Stomach (tissue), 8 donors: ENCODE measurements at regions not wholly inside any gene's neighbourhood (a gene's known extent, or its start where the extent isn't known, plus 50 kb on each side); places are given as distances from the start of the nearest gene placed in this dataset.

Source experiments
- DNase-seq, 2 donors: peaks; one replicate each; pipeline versions ENCODE4 v3.0.0 to v3.0.0-alpha.2; 2013 to 2019
- H3K27ac ChIP-seq, 5 donors: fragments of 200-600 bp in 4 of 5; sonication (generic) in 4 of 5; one replicate each; pipeline ENCODE4 v1.5.1; 2013 to 2019; ENCODE audit warnings: mild to moderate bottlenecking in 1 of 5, moderate library complexity in 1 of 5
- H3K27me3 ChIP-seq, 3 donors: fragments of 200-600 bp; sonication (generic); one replicate each; pipeline ENCODE4 v1.5.1; 2017 to 2019; ENCODE audit warnings: mixed run types in 1 of 3
- H3K36me3 ChIP-seq, 4 donors: fragments of 200-600 bp; sonication (generic); 1 replicate in 3 of 4; 2 replicates in 1 of 4; pipeline ENCODE4 v1.5.1; 2016 to 2019
- H3K4me1 ChIP-seq, 4 donors: fragments of 200-600 bp; sonication (generic); one replicate each; pipeline ENCODE4 v1.5.1; 2016 to 2019
- H3K4me3 ChIP-seq, 4 donors: fragments of 200-600 bp; sonication (generic) in 3 of 4; one replicate each; pipeline ENCODE4 v1.5.1; 2016 to 2019; ENCODE audit warnings: mild to moderate bottlenecking in 1 of 4
- H3K9me3 ChIP-seq, 4 donors: fragments of 200-600 bp; sonication (generic); one replicate each; pipeline ENCODE4 v1.5.1; 2016 to 2019
- CTCF ChIP-seq, 7 experiments: fragments of 450-650 bp in 4 of 7; fragments of 200-600 bp in 3 of 7; sonication (generic) in 3 of 7; IDR thresholded peaks; one replicate each; pipeline ENCODE4 v1.5.1; 2016 to 2019; ENCODE audit warnings: antibody characterized with exemption in 7 of 7, control low read depth in 2 of 7, mild to moderate bottlenecking in 1 of 7
- EP300 ChIP-seq: sonication (generic); formaldehyde crosslinking; IDR thresholded peaks from one replicate; pipeline ENCODE4 v1.6.1; 2017; ENCODE audit warnings: antibody characterized with exemption
- POLR2A ChIP-seq, 4 donors: fragments of 450-650 bp; IDR thresholded peaks; one replicate each; pipeline ENCODE4 v1.6.1; 2016; ENCODE audit warnings: antibody characterized with exemption in 4 of 4, control low read depth in 2 of 4, mild to moderate bottlenecking in 1 of 4, moderate library complexity in 1 of 4
- POLR2AphosphoS5 ChIP-seq, 3 donors: sonication (generic); formaldehyde crosslinking; IDR thresholded peaks; one replicate each; pipeline ENCODE4 v1.6.1; 2016; ENCODE audit warnings: antibody characterized with exemption in 3 of 3
- WGBS, 5 donors: extraction: QIAGEN DNeasy Blood & Tissue Kit in 3 of 5; methylation state at CpG; one replicate each; pipeline versions ENCODE4 v1.1.5 to v1.1.7; 2013 to 2018; 5-methylcytosine and 5-hydroxymethylcytosine counted together
- intact Hi-C: fragments of 100-400 bp; cut with DNase I; formaldehyde crosslinking; loops from one replicate; pipeline ENCODE4 v1.15.1; 2023; ENCODE audit warnings: low total_unique reads
- donor health status: healthy with polysubstance abuse.
- donor health status: Bipolar disorder and iron deficiency.
- donor health status: healthy.

GRCh38 chr4:181701214-181701613 is 542.0 kb upstream of the TENM3 start:
- Histone ChIP-seq H3K9me3 (no peaks in the 10 kb centered on the region), H3K4me1 (no peaks in the 10 kb centered on the region), H3K27me3 (no peaks in the 10 kb centered on the region), H3K4me3 (no peak overlapping the region), H3K27ac (no peak overlapping the region), H3K36me3 (no peaks in the 10 kb centered on the region)
- DNase-seq, result no peak
- TF ChIP-seq EP300 (no peak), POLR2A (IDR thresholded peaks at IDR 0.05) (no peak), CTCF (IDR thresholded peaks at IDR 0.05) (no peak), POLR2AphosphoS5 (IDR thresholded peaks at IDR 0.05) (no peak)
- WGBS, 5 donors, result 30 to 43% (median 38%) methylated on average over 5 of the region's 5 CpGs
- intact Hi-C loops, result no loop called here

- DNase-seq, result no peak
- no peaks in the 10 kb centered on the region for H3K9me3 ChIP-seq
- H3K27ac ChIP-seq, result no peak overlapping the region
- intact Hi-C loops, result no loop called here
- no peaks in the 10 kb centered on the region for H3K27me3 ChIP-seq
- H3K4me1 ChIP-seq, result no peaks in the 10 kb centered on the region
- no peak for TF ChIP-seq EP300
- TF ChIP-seq CTCF (IDR thresholded peaks at IDR 0.05), result no peak
- TF ChIP-seq POLR2A (IDR thresholded peaks at IDR 0.05), result no peak
- TF ChIP-seq POLR2AphosphoS5 (IDR thresholded peaks at IDR 0.05), result no peak
- H3K4me3 ChIP-seq, result no peak overlapping the region
- H3K36me3 ChIP-seq, result no peaks in the 10 kb centered on the region
- WGBS, 5 donors, result 64 to 78% (median 70%) methylated on average over 9 of the region's 9 CpGs
These were observed 541.3 kb upstream of the TENM3 start for GRCh38 chr4:181701894-181702293.

GRCh38 chr4:181702864-181703495 is 540.2 kb upstream of the TENM3 start:
- H3K4me3 ChIP-seq, result no peak overlapping the region
- H3K36me3 ChIP-seq, result no peaks in the 10 kb centered on the region
- TF ChIP-seq CTCF (IDR thresholded peaks at IDR 0.05) (no peak), POLR2A (IDR thresholded peaks at IDR 0.05) (no peak), EP300 (no peak), POLR2AphosphoS5 (IDR thresholded peaks at IDR 0.05) (no peak)
- no peaks in the 10 kb centered on the region for H3K27me3 ChIP-seq
- H3K9me3 ChIP-seq, result no peaks in the 10 kb centered on the region
- H3K4me1 ChIP-seq, result no peaks in the 10 kb centered on the region
- 66 to 70% (median 67%) methylated on average over 11 of the region's 11 CpGs for WGBS, 5 donors
- intact Hi-C loops, result no loop called here
- no peak for DNase-seq
- no peak overlapping the region for H3K27ac ChIP-seq

GRCh38 chr4:181710143-181710542 is 533.1 kb upstream of the TENM3 start:
- no peak overlapping the region for H3K27ac ChIP-seq
- no peak overlapping the region for H3K4me3 ChIP-seq
- DNase-seq, result no peak
- no peaks in the 10 kb centered on the region for H3K27me3 ChIP-seq
- no peaks in the 10 kb centered on the region for H3K36me3 ChIP-seq
- intact Hi-C loops, result no loop called here
- H3K4me1 ChIP-seq, result no peaks in the 10 kb centered on the region
- 82 to 93% (median 87%) methylated on average over 7 of the region's 7 CpGs for WGBS, 5 donors
- peaks cover 0 to 13% (median 0%) of the 10 kb centered on the region in 4 donors for H3K9me3 ChIP-seq
- no peak for TF ChIP-seq POLR2AphosphoS5 (IDR thresholded peaks at IDR 0.05)
- no peak for TF ChIP-seq EP300
- no peak for TF ChIP-seq POLR2A (IDR thresholded peaks at IDR 0.05)
- TF ChIP-seq CTCF (IDR thresholded peaks at IDR 0.05), result no peak
